GM12878 (cell line): ENCODE measurements at regions not wholly inside any gene's neighbourhood (a gene's known extent, or its start where the extent isn't known, plus 50 kb on each side); places are given as distances from the start of the nearest gene placed in this dataset.

ENCODE experiments used
- ATAC-seq: fragments of 200-7000 bp; cut with Tn5 transposase; 3 replicates; pipeline ENCODE4 v1.9.1; 2020; ENCODE audit warnings: mild to moderate bottlenecking, moderate library complexity
- BruUV-seq: library from RNA; stranded (reverse); fragments of 400-500 nt; replicated peaks from 2 replicates; lab custom pipeline; 2021; lab: Mats Ljungman, UMichigan
- CTCF ChIA-PET: fragments of 300-600 bp; sonication (Branson Sonifier 250); formaldehyde crosslinking; extraction: SDS; loops from one replicate; lab custom pipeline; 2021; ENCODE audit warnings: inconsistent platforms; lab: Yijun Ruan, JAX
- POLR2A ChIA-PET: fragments of 350-600 bp; formaldehyde crosslinking; extraction: SDS; loops from one replicate; lab custom pipeline; 2021; ENCODE audit warnings: inconsistent platforms; lab: Charles Lee
- RAD21 ChIA-PET: fragments of 300-600 bp; sonication (Branson Sonifier 250); formaldehyde crosslinking; loops from one replicate; lab custom pipeline; 2023; ENCODE audit warnings: antibody characterized with exemption; ENCODE audit not compliant: unreplicated experiment; lab: Charles Lee
- SMC1A ChIA-PET: fragments of 300-600 bp; sonication (Branson Sonifier 250); formaldehyde crosslinking; loops from one replicate; lab custom pipeline; 2023; ENCODE audit not compliant: unreplicated experiment, uncharacterized antibody; lab: Charles Lee
- DNase-seq: peaks from one replicate; pipeline ENCODE4 v3.0.0-alpha.2; 2011; ENCODE audit warnings: low read depth, low spot score
- FAIRE-seq: peaks from 3 replicates; lab custom pipeline; 2011; peaks lifted over from hg19 to GRCh38; lab: Jason Lieb, UNC
- H2AFZ ChIP-seq: 2 replicates; pipeline ENCODE4 v1.6.0; 2011; ENCODE audit warnings: low read depth, low read length, control low read depth; ENCODE audit not compliant: control insufficient read depth
- H3K27ac ChIP-seq: 2 replicates; pipeline ENCODE4 v1.5.1; 2011; ENCODE audit warnings: control low read depth; ENCODE audit not compliant: control insufficient read depth, insufficient read depth
- H3K27me3 ChIP-seq, 2 experiments: replicated peaks in 1 of 2; 2 replicates each; pipeline versions ENCODE4 v1.6.0 to v1.6.1; 2011; ENCODE audit warnings: low read length in 1 of 2; ENCODE audit not compliant: control insufficient read depth in 2 of 2, insufficient read depth in 2 of 2
- H3K36me3 ChIP-seq, 2 experiments: 2 replicates each; pipeline ENCODE4 v1.5.1; 2011; ENCODE audit warnings: low read length in 1 of 2; ENCODE audit not compliant: control insufficient read depth in 2 of 2, insufficient read depth in 2 of 2
- H3K4me1 ChIP-seq: 2 replicates; pipeline ENCODE4 v1.6.1; 2011; ENCODE audit warnings: mild to moderate bottlenecking, low read length, moderate library complexity, mixed read lengths; ENCODE audit not compliant: control insufficient read depth, insufficient read depth
- H3K4me2 ChIP-seq: 2 replicates; pipeline ENCODE4 v1.6.0; 2011; ENCODE audit warnings: control low read depth; ENCODE audit not compliant: control insufficient read depth, insufficient read depth
- H3K4me3 ChIP-seq: fragments of 200-600 bp; sonication (generic); 2 replicates; pipeline ENCODE4 v1.5.1; 2016
- H3K79me2 ChIP-seq: 2 replicates; pipeline ENCODE4 v1.6.0; 2011; ENCODE audit warnings: low read length; ENCODE audit not compliant: control insufficient read depth, insufficient read depth
- H3K9ac ChIP-seq: 2 replicates; pipeline ENCODE4 v1.8.0; 2011; ENCODE audit warnings: low read length, control low read depth, mixed read lengths; ENCODE audit not compliant: control insufficient read depth, insufficient read depth
- H3K9me3 ChIP-seq: replicated peaks from 3 replicates; pipeline ENCODE4 v1.5.1; 2011; ENCODE audit warnings: mild to moderate bottlenecking, low read length; ENCODE audit not compliant: control insufficient read depth, insufficient read depth
- H4K20me1 ChIP-seq: 2 replicates; pipeline ENCODE4 v1.6.0; 2011; ENCODE audit not compliant: control insufficient read depth, insufficient read depth
- BMI1 ChIP-seq: fragments of 450-650 bp; IDR thresholded peaks from 2 replicates; pipeline ENCODE4 v1.6.1; 2016; ENCODE audit warnings: mild to moderate bottlenecking, moderate library complexity, borderline replicate concordance
- ETV6 ChIP-seq, 2 experiments: fragments of 450-650 bp in 1 of 2; IDR thresholded peaks in 1 of 2; conservative IDR thresholded peaks in 1 of 2; 2 replicates each; pipeline ENCODE4 v1.6.1; 2014; ENCODE audit warnings: antibody characterized with exemption in 1 of 2, borderline replicate concordance in 1 of 2, low read depth in 1 of 2, mild to moderate bottlenecking in 1 of 2, moderate library complexity in 1 of 2
- IKZF1 ChIP-seq: fragments of 450-650 bp; conservative IDR thresholded peaks from 2 replicates; pipeline ENCODE4 v1.6.1; 2017; ENCODE audit warnings: antibody characterized with exemption, mild to moderate bottlenecking
- IKZF2 ChIP-seq, 2 experiments: fragments of 450-650 bp; IDR thresholded peaks; 2 replicates each; pipeline ENCODE4 v1.6.1; 2017; ENCODE audit warnings: mild to moderate bottlenecking in 2 of 2, moderate library complexity in 2 of 2
- MEF2A ChIP-seq: IDR thresholded peaks from 2 replicates; pipeline ENCODE4 v1.6.1; 2011; ENCODE audit warnings: low read depth, mild to moderate bottlenecking, low read length, moderate library complexity; ENCODE audit not compliant: insufficient read depth
- MTA2 ChIP-seq: fragments of 450-650 bp; IDR thresholded peaks from 2 replicates; pipeline ENCODE4 v1.6.1; 2016; ENCODE audit warnings: low read depth, mild to moderate bottlenecking, moderate library complexity
- MYB ChIP-seq: fragments of 150-350 bp; IDR thresholded peaks from 2 replicates; pipeline ENCODE4 v1.6.1; 2014; ENCODE audit warnings: mild to moderate bottlenecking, low read depth, low read length, borderline replicate concordance
- MYC ChIP-seq: IDR thresholded peaks from 2 replicates; pipeline ENCODE4 v1.6.1; 2011; ENCODE audit warnings: mild to moderate bottlenecking, low read length, moderate library complexity, inconsistent platforms; ENCODE audit not compliant: insufficient read depth, insufficient replicate concordance, insufficient read length, severe bottlenecking
- NFYA ChIP-seq: IDR thresholded peaks from 2 replicates; pipeline ENCODE4 v1.6.1; 2011; ENCODE audit warnings: low read depth, mild to moderate bottlenecking, low read length, improper control_type of control experiment, borderline replicate concordance
- NR2C1 ChIP-seq: fragments of 450-650 bp; IDR thresholded peaks from 2 replicates; pipeline ENCODE4 v1.6.1; 2017; ENCODE audit warnings: antibody characterized with exemption, mild to moderate bottlenecking, moderate library complexity
- POLR2AphosphoS2 ChIP-seq: IDR thresholded peaks from 2 replicates; pipeline ENCODE4 v1.6.1; 2011; ENCODE audit warnings: low read depth, mild to moderate bottlenecking, low read length, improper control_type of control experiment, moderate library complexity
- RCOR1 ChIP-seq: conservative IDR thresholded peaks from 2 replicates; pipeline ENCODE4 v1.6.1; 2012; ENCODE audit warnings: low read depth, low read length, improper control_type of control experiment
- REST ChIP-seq: IDR thresholded peaks from 2 replicates; pipeline ENCODE4 v1.6.1; 2012; ENCODE audit warnings: mild to moderate bottlenecking, low read depth, low read length
- SIN3A ChIP-seq: IDR thresholded peaks from 2 replicates; pipeline ENCODE4 v1.6.1; 2012; ENCODE audit warnings: low read depth, low read length, improper control_type of control experiment
- SREBF1 ChIP-seq: IDR thresholded peaks from 2 replicates; pipeline ENCODE4 v1.6.1; 2012; ENCODE audit warnings: mild to moderate bottlenecking, low read length
- YY1 ChIP-seq: IDR thresholded peaks from 2 replicates; pipeline ENCODE4 v1.6.1; 2011; ENCODE audit warnings: low read depth, mild to moderate bottlenecking, low read length
- ZNF384 ChIP-seq: IDR thresholded peaks from 2 replicates; pipeline ENCODE4 v1.6.1; 2012; ENCODE audit warnings: low read depth, mild to moderate bottlenecking, low read length, improper control_type of control experiment, borderline replicate concordance
- WGBS: methylation state at CpG from one replicate; pipeline ENCODE4 v1.1.6; 2016; ENCODE audit warnings: low lambda C conversion rate; ENCODE audit not compliant: insufficient replicate concordance, insufficient coverage; ENCODE audit errors: missing lambda C conversion rate; 5-methylcytosine and 5-hydroxymethylcytosine counted together
- in situ Hi-C: fragments of 300-500 bp; cut with MboI; formaldehyde crosslinking; loops from 9 replicates; pipeline ENCODE4 v1.14.3; 2018; ENCODE audit warnings: mixed read lengths
- intact Hi-C: fragments of 100-400 bp; cut with micrococcal nuclease; formaldehyde crosslinking; loops from one replicate; pipeline ENCODE4 v1.14.2; 2022; ENCODE audit not compliant: unreplicated experiment
- TF ChIP-seq, protein P1 (sequence below): fragments of 450-650 bp; formaldehyde crosslinking; IDR thresholded peaks from 2 replicates; pipeline ENCODE4 v1.4.0; 2022; ENCODE audit warnings: mild to moderate bottlenecking, moderate library complexity

- Histone ChIP-seq H2AFZ (no peak overlapping the region), H3K27me3 (peaks cover 0 to 2% of the 10 kb centered on the region in 2 experiments; a peak in 1 of 4 replicates), H3K4me2 (no peak overlapping the region), H3K79me2 (no peaks in the 10 kb centered on the region), H3K4me1 (no peaks in the 10 kb centered on the region), H3K36me3 (no peaks in the 10 kb centered on the region), H4K20me1 (no peaks in the 10 kb centered on the region), H3K4me3 (no peak overlapping the region), H3K9ac (no peak overlapping the region), H3K27ac (no peak overlapping the region), H3K9me3 (no peaks in the 10 kb centered on the region; the same call in 2 of the 3 replicates)
- no peak for DNase-seq
- intact Hi-C loops (no loop called here), in situ Hi-C loops (no loop called here)
- RAD21 ChIA-PET: no interaction called here
- SMC1A ChIA-PET: no interaction called here
- no peak for FAIRE-seq
- POLR2A ChIA-PET: no interaction called here
- no peak for ATAC-seq
- BruUV-seq: no TSS peak
- CTCF ChIA-PET: interaction anchor here (0.6 kb wide), 1 partner anchor 1634 kb away, joined by 3 read pairs; no protein-coding TSS in a partner anchor
- TF ChIP-seq NR2C1 (no peak), SREBF1 (no peak), RCOR1 (no peak), IKZF1 (no peak), REST (no peak), MTA2 (no peak), NFYA (no peak), YY1 (no peak), IKZF2 (IDR thresholded peaks at IDR 0.05) (no peak), POLR2AphosphoS2 (no peak), MYB (no peak), ZNF384 (no peak), SIN3A (no peak), MEF2A (no peak), MYC (no peak), ETV6 (conservative IDR thresholded peaks at IDR 0.05 in 1 of 2, IDR thresholded peaks at IDR 0.05 in 1 of 2; ENCODE audit: borderline replicate concordance in 1 of 2, low read depth in 1 of 2) (no peak), BMI1 (no peak)
- TF ChIP-seq, protein P1, sequence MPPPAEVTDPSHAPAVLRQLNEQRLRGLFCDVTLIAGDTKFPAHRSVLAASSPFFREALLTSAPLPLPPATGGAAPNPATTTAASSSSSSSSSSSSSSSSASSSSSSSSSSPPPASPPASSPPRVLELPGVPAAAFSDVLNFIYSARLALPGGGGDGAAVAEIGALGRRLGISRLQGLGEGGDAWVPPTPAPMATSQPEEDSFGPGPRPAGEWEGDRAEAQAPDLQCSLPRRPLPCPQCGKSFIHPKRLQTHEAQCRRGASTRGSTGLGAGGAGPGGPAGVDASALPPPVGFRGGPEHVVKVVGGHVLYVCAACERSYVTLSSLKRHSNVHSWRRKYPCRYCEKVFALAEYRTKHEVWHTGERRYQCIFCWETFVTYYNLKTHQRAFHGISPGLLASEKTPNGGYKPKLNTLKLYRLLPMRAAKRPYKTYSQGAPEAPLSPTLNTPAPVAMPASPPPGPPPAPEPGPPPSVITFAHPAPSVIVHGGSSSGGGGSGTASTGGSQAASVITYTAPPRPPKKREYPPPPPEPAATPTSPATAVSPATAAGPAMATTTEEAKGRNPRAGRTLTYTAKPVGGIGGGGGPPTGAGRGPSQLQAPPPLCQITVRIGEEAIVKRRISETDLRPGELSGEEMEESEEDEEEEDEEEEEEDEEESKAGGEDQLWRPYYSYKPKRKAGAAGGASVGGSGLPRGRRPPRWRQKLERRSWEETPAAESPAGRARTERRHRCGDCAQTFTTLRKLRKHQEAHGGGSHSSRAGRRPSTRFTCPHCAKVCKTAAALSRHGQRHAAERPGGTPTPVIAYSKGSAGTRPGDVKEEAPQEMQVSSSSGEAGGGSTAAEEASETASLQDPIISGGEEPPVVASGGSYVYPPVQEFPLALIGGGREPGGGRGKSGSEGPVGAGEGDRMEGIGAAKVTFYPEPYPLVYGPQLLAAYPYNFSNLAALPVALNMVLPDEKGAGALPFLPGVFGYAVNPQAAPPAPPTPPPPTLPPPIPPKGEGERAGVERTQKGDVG (CRISPR knock-in tag): no peak
- WGBS: 7% methylated on average over 5 of the region's 5 CpGs
Observed at GRCh38 chr20:40835321-40835720, 146.3 kb upstream of the MAFB start.
